Smooth muscle cell (in vitro differentiated cells): ENCODE measurements at regions not wholly inside any gene's neighbourhood (a gene's known extent, or its start where the extent isn't known, plus 50 kb on each side); places are given as distances from the start of the nearest gene placed in this dataset. TPM values are rescaled to one million over a fixed set of nuclear protein-coding genes. Genes with fewer than 3 reads are reported as not detected.

Experiments
- DNase-seq: peaks from one replicate; lab custom pipeline; 2025; ENCODE audit not compliant: unreplicated experiment; lab: John Stamatoyannopoulos, UW
- H2AFZ ChIP-seq: fragments of 200-600 bp; sonication (generic); 2 replicates; pipeline ENCODE4 v1.6.0; 2016; ENCODE audit warnings: antibody characterized with exemption, low read depth, mild to moderate bottlenecking
- H3F3A ChIP-seq: fragments of 200-600 bp; sonication (generic); 2 replicates; pipeline ENCODE4 v1.6.0; 2017; ENCODE audit warnings: antibody characterized with exemption, low read depth
- H3K27ac ChIP-seq: fragments of 200-600 bp; sonication (generic); 2 replicates; pipeline ENCODE4 v1.5.1; 2016; ENCODE audit warnings: low read depth, mild to moderate bottlenecking
- H3K27me3 ChIP-seq: fragments of 200-600 bp; sonication (generic); 2 replicates; pipeline ENCODE4 v1.6.1; 2016; ENCODE audit warnings: low read depth, mild to moderate bottlenecking
- H3K36me3 ChIP-seq: fragments of 200-600 bp; sonication (generic); 2 replicates; pipeline ENCODE4 v1.5.1; 2016; ENCODE audit warnings: low read depth
- H3K4me1 ChIP-seq: fragments of 200-600 bp; sonication (generic); 2 replicates; pipeline ENCODE4 v1.5.1; 2016; ENCODE audit warnings: low read depth
- H3K4me2 ChIP-seq: fragments of 200-600 bp; sonication (generic); 2 replicates; pipeline ENCODE4 v1.6.0; 2016; ENCODE audit warnings: mild to moderate bottlenecking
- H3K4me3 ChIP-seq: fragments of 200-600 bp; sonication (generic); 2 replicates; pipeline ENCODE4 v1.5.1; 2016; ENCODE audit warnings: mild to moderate bottlenecking
- H3K79me2 ChIP-seq: fragments of 200-600 bp; sonication (generic); 2 replicates; pipeline ENCODE4 v1.6.0; 2016; ENCODE audit warnings: low read depth, mild to moderate bottlenecking
- H3K9ac ChIP-seq: fragments of 200-600 bp; sonication (generic); 2 replicates; pipeline ENCODE4 v1.6.0; 2016; ENCODE audit warnings: low read depth
- H3K9me3 ChIP-seq: fragments of 200-600 bp; sonication (generic); replicated peaks from 2 replicates; pipeline ENCODE4 v1.5.1; 2016; ENCODE audit warnings: low read depth
- H4K20me1 ChIP-seq: fragments of 200-600 bp; sonication (generic); 2 replicates; pipeline ENCODE4 v1.6.0; 2016; ENCODE audit warnings: low read depth
- WGBS: methylation state at CpG from one replicate; pipeline ENCODE4 v1.1.7; 2016; ENCODE audit warnings: low lambda C conversion rate; 5-methylcytosine and 5-hydroxymethylcytosine counted together
- small RNA-seq: library from RNA; depleted of rRNA; stranded (forward); fragments of <200 nt; gene quantifications from one replicate; pipeline ENCODE3, GENCODE V24; 2014
- TF ChIP-seq, protein P1 (sequence below): fragments of 200-600 bp; sonication (generic); IDR thresholded peaks from 2 replicates; pipeline ENCODE4 v1.5.1; 2017; ENCODE audit warnings: borderline replicate concordance, mild to moderate bottlenecking, antibody characterized with exemption; ENCODE audit not compliant: insufficient read depth, poor library complexity, severe bottlenecking

DNA sequence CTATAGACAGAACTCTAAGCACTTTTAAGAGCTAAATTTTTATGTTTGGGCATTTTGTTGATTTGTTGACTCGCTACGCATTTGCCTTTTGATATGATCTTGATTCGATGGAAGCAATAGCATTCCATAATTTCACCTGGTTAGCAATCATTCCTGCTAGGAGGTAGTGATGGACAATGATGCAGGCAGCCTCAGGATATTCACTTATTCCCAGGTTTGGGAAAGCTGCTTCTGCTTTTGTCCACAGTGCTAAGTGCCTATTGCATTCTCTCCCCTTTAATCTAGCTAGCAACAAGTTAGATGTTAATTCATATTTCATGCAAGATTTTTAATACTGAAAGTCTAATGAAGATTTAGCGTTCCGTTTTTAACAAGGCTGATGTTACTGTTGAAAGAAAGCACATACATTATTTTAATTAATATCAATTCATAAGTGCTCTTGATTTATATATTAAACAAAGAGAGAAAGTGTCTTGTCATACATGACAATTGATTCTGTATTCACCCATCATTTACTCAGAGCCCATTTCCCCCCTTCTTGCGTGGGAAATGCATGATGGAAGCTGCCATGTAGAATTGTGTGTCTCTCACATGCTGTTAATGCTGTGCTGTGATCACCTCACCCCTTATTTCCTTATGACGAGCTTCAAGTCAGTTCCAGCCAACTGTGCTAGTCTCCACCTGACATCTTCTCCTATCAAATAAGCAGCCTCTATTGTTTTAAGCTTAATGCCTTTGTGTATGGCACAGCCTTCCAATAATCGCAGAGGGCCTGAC lies 53.0 kb upstream of the TMCO5A start:
- TF ChIP-seq, protein P1, sequence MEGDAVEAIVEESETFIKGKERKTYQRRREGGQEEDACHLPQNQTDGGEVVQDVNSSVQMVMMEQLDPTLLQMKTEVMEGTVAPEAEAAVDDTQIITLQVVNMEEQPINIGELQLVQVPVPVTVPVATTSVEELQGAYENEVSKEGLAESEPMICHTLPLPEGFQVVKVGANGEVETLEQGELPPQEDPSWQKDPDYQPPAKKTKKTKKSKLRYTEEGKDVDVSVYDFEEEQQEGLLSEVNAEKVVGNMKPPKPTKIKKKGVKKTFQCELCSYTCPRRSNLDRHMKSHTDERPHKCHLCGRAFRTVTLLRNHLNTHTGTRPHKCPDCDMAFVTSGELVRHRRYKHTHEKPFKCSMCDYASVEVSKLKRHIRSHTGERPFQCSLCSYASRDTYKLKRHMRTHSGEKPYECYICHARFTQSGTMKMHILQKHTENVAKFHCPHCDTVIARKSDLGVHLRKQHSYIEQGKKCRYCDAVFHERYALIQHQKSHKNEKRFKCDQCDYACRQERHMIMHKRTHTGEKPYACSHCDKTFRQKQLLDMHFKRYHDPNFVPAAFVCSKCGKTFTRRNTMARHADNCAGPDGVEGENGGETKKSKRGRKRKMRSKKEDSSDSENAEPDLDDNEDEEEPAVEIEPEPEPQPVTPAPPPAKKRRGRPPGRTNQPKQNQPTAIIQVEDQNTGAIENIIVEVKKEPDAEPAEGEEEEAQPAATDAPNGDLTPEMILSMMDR = no peak
- Histone ChIP-seq H3K79me2 (no peaks in the 10 kb centered on the region), H3K36me3 (no peaks in the 10 kb centered on the region)

DNA sequence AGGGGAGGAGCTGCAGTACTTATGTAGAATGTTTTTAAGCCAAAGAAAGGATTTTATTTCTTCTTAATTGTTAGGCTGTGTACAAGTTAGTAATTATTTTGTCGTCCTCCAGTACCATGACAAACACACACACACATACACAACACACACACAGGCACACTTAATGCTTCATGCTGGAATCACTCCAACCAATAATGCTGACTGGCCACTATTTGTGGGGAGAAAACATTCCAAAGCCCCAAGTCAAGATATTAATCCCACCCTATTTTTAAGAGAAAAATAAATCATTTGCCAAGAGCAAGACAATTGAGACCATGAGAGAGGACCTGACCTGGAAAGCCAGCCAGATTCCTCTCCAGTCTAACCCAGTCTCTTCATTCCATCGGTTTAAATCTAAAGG lies 51.8 kb upstream of the TMCO5A start:
- DNase-seq = no peak
- Histone ChIP-seq H3K4me1 (peaks cover 16% of the 10 kb centered on the region), H3K9me3 (no peaks in the 10 kb centered on the region), H3K9ac (no peak overlapping the region), H3K4me3 (no peak overlapping the region), H3K79me2 (no peaks in the 10 kb centered on the region), H3K27ac (no peak overlapping the region), H3K36me3 (no peaks in the 10 kb centered on the region), H3F3A (peaks cover 3% of the 10 kb centered on the region), H4K20me1 (no peaks in the 10 kb centered on the region), H2AFZ (no peak overlapping the region), H3K27me3 (no peaks in the 10 kb centered on the region), H3K4me2 (no peak overlapping the region)
- 79% methylated on average over 2 of the region's 2 CpGs for WGBS
- TF ChIP-seq, protein P1 = no peak

More for the DNA sequence above, 53.0 kb upstream of the TMCO5A start:
- Histone ChIP-seq H3K4me1 (peaks cover 16% of the 10 kb centered on the region), H4K20me1 (no peaks in the 10 kb centered on the region), H3K27me3 (no peaks in the 10 kb centered on the region), H3K4me3 (no peak overlapping the region), H2AFZ (no peak overlapping the region), H3K9me3 (no peaks in the 10 kb centered on the region), H3F3A (peaks cover 3% of the 10 kb centered on the region), H3K4me2 (no peak overlapping the region), H3K9ac (no peak overlapping the region), H3K27ac (no peak overlapping the region)
- WGBS = 90% methylated on average over 8 of the region's 8 CpGs
- DNase-seq = no peak

Small RNAs in the stretch of these regions (small RNA-seq; reads per million reads assigned to genes)
- not detected for gene RF00017
